ENCODE measurements at regions not wholly inside any gene's neighbourhood (a gene's known extent, or its start where the extent isn't known, plus 50 kb on each side); places are given as distances from the start of the nearest gene placed in this dataset.

GRCh38 chr5:66515209-66515608, 81.0 kb upstream of the MAST4 start:
- intact Hi-C loops (cut with micrococcal nuclease; ENCODE audit: unreplicated experiment) (no loop called here), in situ Hi-C loops (cut with HindIII; ENCODE audit: extremely low pct_ligation_motif_present, low pct_unique_long_range_greater_than_20kb) (no loop called here)
- Histone ChIP-seq H3K79me2 (ENCODE audit: insufficient read depth, low read length) (no peaks in the 10 kb centered on the region), H3K9me3 (ENCODE audit: low read length) (no peaks in the 10 kb centered on the region), H4K20me1 (ENCODE audit: insufficient read depth, low read length) (no peaks in the 10 kb centered on the region), H2AFZ (ENCODE audit: low read length) (no peak overlapping the region), H3K4me1 (ENCODE audit: insufficient read depth, low read length) (no peaks in the 10 kb centered on the region), H3K9ac (ENCODE audit: insufficient read depth, low read depth, low read length) (no peak overlapping the region), H3K27ac (ENCODE audit: extremely low read length, insufficient read depth, low read length) (no peak overlapping the region), H3K36me3 (replicated peaks in 1 of 2; ENCODE audit: control insufficient read depth in 1 of 2, insufficient read depth in 2 of 2, low read length in 2 of 2) (no peaks in the 10 kb centered on the region), H3K27me3 (ENCODE audit: control insufficient read depth in 1 of 2, insufficient read depth in 2 of 2, low read length in 2 of 2) (no peaks in the 10 kb centered on the region), H3K4me2 (ENCODE audit: low read depth, low read length) (no peak overlapping the region), H3K4me3 (replicated peaks in 1 of 3; ENCODE audit: insufficient read depth in 1 of 3, low read depth in 2 of 3, low read length in 3 of 3) (no peak overlapping the region)
- BruUV-seq (replicated peaks) = no TSS peak
- ChIA-PET POLR2A (no interaction called here), CTCF (ENCODE audit: low intra/inter-chr PET ratio, low total read pairs) (no interaction called here)
- ATAC-seq (no peak), FAIRE-seq (no peak), DNase-seq (ENCODE audit: low spot score) (no peak)
- WGBS (ENCODE audit: low lambda C conversion rate) = 18% methylated on average over 5 of the region's 5 CpGs
- TF ChIP-seq SIX1 (CRISPR knock-in tag; IDR thresholded peaks at IDR 0.05; ENCODE audit: borderline replicate concordance) = no peak

GRCh38 chr5:66516550-66516949, 79.6 kb upstream of the MAST4 start:
- Histone ChIP-seq H3K4me1 (ENCODE audit: insufficient read depth, low read length) (no peaks in the 10 kb centered on the region), H3K79me2 (ENCODE audit: insufficient read depth, low read length) (no peaks in the 10 kb centered on the region), H3K4me2 (ENCODE audit: low read depth, low read length) (no peak overlapping the region), H4K20me1 (ENCODE audit: insufficient read depth, low read length) (no peaks in the 10 kb centered on the region), H3K27ac (ENCODE audit: extremely low read length, insufficient read depth, low read length) (no peak overlapping the region), H3K36me3 (replicated peaks in 1 of 2; ENCODE audit: control insufficient read depth in 1 of 2, insufficient read depth in 2 of 2, low read length in 2 of 2) (no peaks in the 10 kb centered on the region), H3K4me3 (replicated peaks in 1 of 3; ENCODE audit: insufficient read depth in 1 of 3, low read depth in 2 of 3, low read length in 3 of 3) (no peak overlapping the region), H2AFZ (ENCODE audit: low read length) (no peak overlapping the region), H3K9ac (ENCODE audit: insufficient read depth, low read depth, low read length) (no peak overlapping the region), H3K9me3 (ENCODE audit: low read length) (peaks cover 5% of the 10 kb centered on the region; the same call in 1 of the 2 replicates), H3K27me3 (ENCODE audit: control insufficient read depth in 1 of 2, insufficient read depth in 2 of 2, low read length in 2 of 2) (no peaks in the 10 kb centered on the region)
- POLR2A ChIA-PET = no interaction called here
- in situ Hi-C loops (cut with HindIII; ENCODE audit: extremely low pct_ligation_motif_present, low pct_unique_long_range_greater_than_20kb) = no loop called here
- no peak for FAIRE-seq
- intact Hi-C loops (cut with micrococcal nuclease; ENCODE audit: unreplicated experiment) = no loop called here
- BruUV-seq (replicated peaks) = no TSS peak
- no peak for ATAC-seq
- no peak for DNase-seq (ENCODE audit: low spot score)
- WGBS (ENCODE audit: low lambda C conversion rate) = 0% methylated on average over 1 of the region's 1 CpG
- CTCF ChIA-PET (ENCODE audit: low intra/inter-chr PET ratio, low total read pairs) = no interaction called here
- TF ChIP-seq NFRKB (IDR thresholded peaks at IDR 0.05) (no peak), MED8 (CRISPR knock-in tag; IDR thresholded peaks at IDR 0.05; ENCODE audit: insufficient replicate concordance) (no peak), REXO4 (CRISPR knock-in tag; IDR thresholded peaks at IDR 0.05; ENCODE audit: borderline replicate concordance) (no peak), ZNF136 (CRISPR knock-in tag; IDR thresholded peaks at IDR 0.05; ENCODE audit: low read depth) (no peak), SMARCC2 (IDR thresholded peaks at IDR 0.05) (no peak), NFE2L2 (IDR thresholded peaks at IDR 0.05; ENCODE audit: low read length) (no peak), ZNF512B (CRISPR knock-in tag; IDR thresholded peaks at IDR 0.05; ENCODE audit: borderline replicate concordance) (no peak), NONO (IDR thresholded peaks at IDR 0.05) (no peak), NONO (CRISPR knock-in tag; conservative IDR thresholded peaks at IDR 0.05) (no peak), ZNF513 (CRISPR knock-in tag; conservative IDR thresholded peaks at IDR 0.05) (no peak), THYN1 (CRISPR knock-in tag; IDR thresholded peaks at IDR 0.05; ENCODE audit: borderline replicate concordance, low read depth) (no peak), SMAD3 (CRISPR knock-in tag; IDR thresholded peaks at IDR 0.05) (no peak), PAX8 (CRISPR knock-in tag; IDR thresholded peaks at IDR 0.05; ENCODE audit: borderline replicate concordance) (no peak), SOX5 (CRISPR knock-in tag; IDR thresholded peaks at IDR 0.05; ENCODE audit: borderline replicate concordance) (no peak), CREM (IDR thresholded peaks at IDR 0.05) (no peak), CREM (CRISPR knock-in tag; IDR thresholded peaks at IDR 0.05) (no peak), SP5 (CRISPR knock-in tag; IDR thresholded peaks at IDR 0.05; ENCODE audit: borderline replicate concordance, low read depth) (no peak), RBFOX2 (IDR thresholded peaks at IDR 0.05; ENCODE audit: low read depth, low read length) (no peak)
